A204.1 (cell line): ENCODE measurements at regions not wholly inside any gene's neighbourhood (a gene's known extent, or its start where the extent isn't known, plus 50 kb on each side); places are given as distances from the start of the nearest gene placed in this dataset.
"Not testable (repeated sequence)": the region's sequence is repeated elsewhere in the genome, so short reads cannot be mapped to it uniquely, and the experiment has no call there.

Source experiments
- FAIRE-seq: peaks from 2 replicates; lab custom pipeline; 2012; peaks lifted over from hg19 to GRCh38; lab: Jason Lieb, UNC

GRCh38 chr17:51347851-51348584 lies 87.7 kb downstream of the UTP18 start:
- no peak for FAIRE-seq

GRCh38 chr17:51351080-51351479 lies 90.7 kb downstream of the UTP18 start:
- FAIRE-seq: no peak

- FAIRE-seq: no peak
These were observed 91.5 kb downstream of the UTP18 start for GRCh38 chr17:51351890-51352289.

GRCh38 chr17:51352798-51353197 lies 92.5 kb downstream of the UTP18 start:
- FAIRE-seq: no peak

GRCh38 chr17:51353296-51353695 lies 93.0 kb downstream of the UTP18 start:
- no peak for FAIRE-seq

GRCh38 chr17:51354936-51355335 lies 94.6 kb downstream of the UTP18 start:
- no peak for FAIRE-seq

GRCh38 chr17:51355441-51356410 lies 95.4 kb downstream of the UTP18 start:
- no peak for FAIRE-seq

GRCh38 chr17:51359055-51359454 lies 98.7 kb downstream of the UTP18 start:
- FAIRE-seq: no peak

GRCh38 chr17:51362811-51363585 lies 102.7 kb downstream of the UTP18 start:
- no peak for FAIRE-seq

GRCh38 chr17:51365090-51365489 lies 104.7 kb downstream of the UTP18 start:
- FAIRE-seq: no peak

GRCh38 chr17:51366866-51367265 lies 106.5 kb downstream of the UTP18 start:
- FAIRE-seq: no peak

- FAIRE-seq: not testable (repeated sequence)
These were observed 107.5 kb downstream of the UTP18 start for GRCh38 chr17:51367836-51368235.

GRCh38 chr17:51371732-51372151 lies 111.4 kb downstream of the UTP18 start:
- no peak for FAIRE-seq

GRCh38 chr17:51372345-51373004 lies 112.1 kb downstream of the UTP18 start:
- no peak for FAIRE-seq

- FAIRE-seq: no peak
These were observed 113.3 kb downstream of the UTP18 start for GRCh38 chr17:51373489-51374152.

GRCh38 chr17:51374209-51374608 lies 113.9 kb downstream of the UTP18 start:
- FAIRE-seq: no peak

- no peak for FAIRE-seq
These were observed 115.4 kb downstream of the UTP18 start for GRCh38 chr17:51375771-51376170.

- FAIRE-seq: no peak
These were observed 116.4 kb downstream of the UTP18 start for GRCh38 chr17:51376739-51377138.

- FAIRE-seq: no peak
These were observed 120.9 kb downstream of the UTP18 start for GRCh38 chr17:51381262-51381661.

GRCh38 chr17:51385208-51385607 lies 124.9 kb downstream of the UTP18 start:
- no peak for FAIRE-seq

- no peak for FAIRE-seq
These were observed 127.2 kb downstream of the UTP18 start for GRCh38 chr17:51387582-51387981.
